ENCODE measurements at regions not wholly inside any gene's neighbourhood (a gene's known extent, or its start where the extent isn't known, plus 50 kb on each side); places are given as distances from the start of the nearest gene placed in this dataset.
"Not testable (repeated sequence)": the region's sequence is repeated elsewhere in the genome, so short reads cannot be mapped to it uniquely, and the experiment has no call there.

GRCh38 chr3:145671121-145671520 lies 489.9 kb downstream of the PLOD2 start:
- Histone ChIP-seq H3K4me1 (no peaks in the 10 kb centered on the region), H3K36me3 (no peaks in the 10 kb centered on the region), H3K9me3 (no peaks in the 10 kb centered on the region), H3K27ac (no peak overlapping the region), H3K4me3 (no peak overlapping the region), H3K27me3 (no peaks in the 10 kb centered on the region)
- intact Hi-C loops (cut with DNase I), result no loop called here
- TF ChIP-seq POLR2A (IDR thresholded peaks at IDR 0.05) (no peak), POLR2AphosphoS5 (IDR thresholded peaks at IDR 0.05) (no peak), CTCF (IDR thresholded peaks at IDR 0.05) (no peak), EP300 (IDR thresholded peaks at IDR 0.05) (no peak)
- no peak for DNase-seq

- DNase-seq, result no peak
- no peak overlapping the region for H3K27ac ChIP-seq
- TF ChIP-seq POLR2A (IDR thresholded peaks at IDR 0.05), result no peak
- TF ChIP-seq POLR2AphosphoS5 (IDR thresholded peaks at IDR 0.05), result no peak
- TF ChIP-seq EP300 (IDR thresholded peaks at IDR 0.05), result no peak
- TF ChIP-seq CTCF (IDR thresholded peaks at IDR 0.05), result no peak
- no peaks in the 10 kb centered on the region for H3K9me3 ChIP-seq
- WGBS, 2 donors, result 72 to 82% methylated on average over 2 of the region's 2 CpGs
- no peaks in the 10 kb centered on the region for H3K4me1 ChIP-seq
- intact Hi-C loops (cut with DNase I), result no loop called here
- no peaks in the 10 kb centered on the region for H3K36me3 ChIP-seq
- no peak overlapping the region for H3K4me3 ChIP-seq
- no peaks in the 10 kb centered on the region for H3K27me3 ChIP-seq
Measured at GRCh38 chr3:145673838-145674237, 487.1 kb downstream of the PLOD2 start.

GRCh38 chr3:145678401-145678800 lies 482.6 kb downstream of the PLOD2 start:
- 49 to 65% methylated on average over 1 of the region's 1 CpG for WGBS, 2 donors
- H3K4me3 ChIP-seq, result no peak overlapping the region
- TF ChIP-seq POLR2AphosphoS5 (IDR thresholded peaks at IDR 0.05) (no peak), CTCF (IDR thresholded peaks at IDR 0.05) (no peak), POLR2A (IDR thresholded peaks at IDR 0.05) (no peak), EP300 (IDR thresholded peaks at IDR 0.05) (no peak)
- no peaks in the 10 kb centered on the region for H3K27me3 ChIP-seq
- H3K4me1 ChIP-seq, result no peaks in the 10 kb centered on the region
- H3K27ac ChIP-seq, result no peak overlapping the region
- no peak for DNase-seq
- intact Hi-C loops (cut with DNase I), result no loop called here
- H3K9me3 ChIP-seq, result no peaks in the 10 kb centered on the region
- H3K36me3 ChIP-seq, result no peaks in the 10 kb centered on the region

GRCh38 chr3:145681181-145681580 lies 479.8 kb downstream of the PLOD2 start:
- Histone ChIP-seq H3K4me1 (no peaks in the 10 kb centered on the region), H3K27me3 (no peaks in the 10 kb centered on the region), H3K9me3 (no peaks in the 10 kb centered on the region), H3K36me3 (no peaks in the 10 kb centered on the region), H3K27ac (no peak overlapping the region), H3K4me3 (no peak overlapping the region)
- WGBS, 2 donors, result 85 to 90% methylated on average over 3 of the region's 3 CpGs
- intact Hi-C loops (cut with DNase I), result no loop called here
- TF ChIP-seq CTCF (IDR thresholded peaks at IDR 0.05), result no peak
- TF ChIP-seq POLR2AphosphoS5 (IDR thresholded peaks at IDR 0.05), result no peak
- TF ChIP-seq POLR2A (IDR thresholded peaks at IDR 0.05), result no peak
- no peak for TF ChIP-seq EP300 (IDR thresholded peaks at IDR 0.05)
- DNase-seq, result no peak

GRCh38 chr3:145687978-145688377 lies 473.0 kb downstream of the PLOD2 start:
- H3K27ac ChIP-seq; H3K9me3 ChIP-seq; H3K27me3 ChIP-seq; H3K36me3 ChIP-seq; intact Hi-C loops (cut with DNase I); DNase-seq; H3K4me1 ChIP-seq; H3K4me3 ChIP-seq: not testable (repeated sequence)
- WGBS, 2 donors, result 66 to 93% methylated on average over 3 of the region's 3 CpGs

Measured in sigmoid colon (tissue), 6 donors.